GM12874 (cell line): ENCODE measurements at regions not wholly inside any gene's neighbourhood (a gene's known extent, or its start where the extent isn't known, plus 50 kb on each side); places are given as distances from the start of the nearest gene placed in this dataset.

Experiments
- CTCF ChIP-seq: IDR thresholded peaks from 2 replicates; pipeline ENCODE4 v1.5.1; 2011; ENCODE audit warnings: low read depth, mild to moderate bottlenecking, control low read depth, low read length, moderate library complexity; ENCODE audit not compliant: insufficient read depth

DNA sequence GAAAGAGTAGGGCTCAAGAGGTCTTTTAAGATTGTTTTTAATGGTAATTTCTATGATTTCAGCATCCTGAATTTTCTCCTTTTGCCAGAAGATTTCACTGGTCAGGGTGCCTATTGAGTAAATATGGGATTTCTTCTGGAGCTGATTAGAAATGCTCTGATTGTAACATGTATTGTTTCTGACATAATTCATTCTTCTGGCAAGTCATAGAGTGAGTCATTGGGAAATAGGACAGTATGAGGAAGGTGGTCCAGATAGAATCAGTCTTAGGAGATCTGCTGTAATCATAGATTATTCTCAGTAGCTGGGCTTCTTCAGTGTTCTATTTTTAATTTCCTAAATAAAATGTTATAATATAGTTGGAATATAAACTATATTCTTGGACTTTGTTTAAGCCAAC is 182.0 kb upstream of the NAV3 start:
- no peak for TF ChIP-seq CTCF

GRCh38 chr12:77645966-77646598 is 184.6 kb upstream of the NAV3 start:
- TF ChIP-seq CTCF = no peak

- TF ChIP-seq CTCF = no peak
These were observed 185.6 kb upstream of the NAV3 start for GRCh38 chr12:77644915-77645605.

GRCh38 chr12:77642246-77642645 is 188.4 kb upstream of the NAV3 start:
- TF ChIP-seq CTCF = no peak

- no peak for TF ChIP-seq CTCF
These were observed 190.3 kb upstream of the NAV3 start for GRCh38 chr12:77640356-77640755.

- TF ChIP-seq CTCF = no peak
These were observed 199.8 kb upstream of the NAV3 start for GRCh38 chr12:77630790-77631445.

GRCh38 chr12:77630344-77630743 is 200.3 kb upstream of the NAV3 start:
- no peak for TF ChIP-seq CTCF
